ENCODE measurements at regions not wholly inside any gene's neighbourhood (a gene's known extent, or its start where the extent isn't known, plus 50 kb on each side); places are given as distances from the start of the nearest gene placed in this dataset.

DNA sequence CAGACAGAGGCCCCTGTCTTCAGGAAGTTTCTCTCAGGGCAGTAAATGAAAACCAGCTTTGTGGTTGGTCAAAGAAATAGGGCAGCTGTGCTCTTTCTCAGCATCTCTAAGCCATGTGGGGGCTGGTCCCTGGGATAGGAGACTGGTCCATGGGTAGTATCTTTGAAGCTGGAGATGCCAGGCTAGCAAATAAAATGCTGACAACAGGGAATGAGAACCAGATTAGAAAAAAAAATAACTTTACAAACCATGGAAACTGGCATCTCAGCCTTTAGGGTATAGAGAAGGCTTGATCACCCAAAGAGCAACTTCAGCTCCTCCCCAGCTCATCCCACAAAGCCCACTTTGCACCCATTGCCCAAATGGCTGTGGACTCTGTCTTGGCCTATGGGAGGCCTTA is 138.1 kb downstream of the TTC32 start:
- TF ChIP-seq SUZ12 (IDR thresholded peaks at IDR 0.05; ENCODE audit: extremely low read depth, insufficient read depth, insufficient read length): no peak
- no peak for TF ChIP-seq YY1 (IDR thresholded peaks at IDR 0.05; ENCODE audit: insufficient read depth, insufficient read length)
- TF ChIP-seq ZNF274 (IDR thresholded peaks at IDR 0.05; ENCODE audit: low read depth, low read length): no peak
